Breast epithelium (tissue), 4 donors: ENCODE measurements at regions not wholly inside any gene's neighbourhood (a gene's known extent, or its start where the extent isn't known, plus 50 kb on each side); places are given as distances from the start of the nearest gene placed in this dataset.

Experiments
- DNase-seq, 2 donors: peaks; one replicate each; pipeline ENCODE4 v3.0.0-alpha.2; 2019; ENCODE audit warnings: low spot score in 2 of 2
- H3K27ac ChIP-seq, 2 donors: fragments of 200-600 bp; sonication (generic) in 1 of 2; one replicate each; pipeline ENCODE4 v1.5.1; 2016 to 2019; ENCODE audit warnings: mild to moderate bottlenecking in 1 of 2
- H3K27me3 ChIP-seq, 2 donors: fragments of 200-600 bp; sonication (generic) in 1 of 2; one replicate each; pipeline versions ENCODE4 v1.5.1 to v1.6.0; 2017 to 2019; ENCODE audit warnings: control low read depth in 1 of 2, mild to moderate bottlenecking in 1 of 2
- H3K36me3 ChIP-seq: fragments of 200-600 bp; one replicate; pipeline ENCODE4 v1.5.1; 2019
- H3K4me1 ChIP-seq, 2 donors: fragments of 200-600 bp; sonication (generic); one replicate each; pipeline ENCODE4 v1.5.1; 2016 to 2019; ENCODE audit warnings: control low read depth in 1 of 2
- H3K4me3 ChIP-seq, 3 donors: fragments of 200-600 bp; sonication (generic); 1 replicate in 2 of 3; 2 replicates in 1 of 3; pipeline ENCODE4 v1.5.1; 2016 to 2019; ENCODE audit warnings: mild to moderate bottlenecking in 3 of 3, moderate library complexity in 2 of 3
- H3K9me3 ChIP-seq, 2 donors: fragments of 200-600 bp; sonication (generic) in 1 of 2; one replicate each; pipeline ENCODE4 v1.5.1; 2016 to 2019; ENCODE audit warnings: control low read depth in 1 of 2
- CTCF ChIP-seq, 3 donors: fragments of 450-650 bp; IDR thresholded peaks; one replicate each; pipeline ENCODE4 v1.5.1; 2016 to 2017; ENCODE audit warnings: antibody characterized with exemption in 3 of 3, mild to moderate bottlenecking in 3 of 3, moderate library complexity in 3 of 3
- POLR2A ChIP-seq: fragments of 450-650 bp; IDR thresholded peaks from one replicate; pipeline ENCODE4 v1.6.1; 2016; ENCODE audit warnings: antibody characterized with exemption, mild to moderate bottlenecking, moderate library complexity
- POLR2AphosphoS5 ChIP-seq, 3 donors: sonication (generic); formaldehyde crosslinking; IDR thresholded peaks; one replicate each; pipeline ENCODE4 v1.6.1; 2017; ENCODE audit warnings: antibody characterized with exemption in 3 of 3
- intact Hi-C: fragments of 100-400 bp; cut with DNase I; formaldehyde crosslinking; loops from one replicate; pipeline ENCODE4 v1.15.1; 2023; ENCODE audit warnings: low total_unique reads

GRCh38 chr12:125509195-125509594 lies 444.0 kb downstream of the AACS start:
- H3K36me3 ChIP-seq = no peaks in the 10 kb centered on the region
- DNase-seq = no peak
- no peak overlapping the region for H3K4me3 ChIP-seq
- H3K4me1 ChIP-seq = no peaks in the 10 kb centered on the region
- H3K9me3 ChIP-seq = peaks cover 0 to 5% of the 10 kb centered on the region in 2 donors
- intact Hi-C loops = loop anchor here (5.0 kb wide), 1 partner anchor 97 kb away; no protein-coding TSS in a partner anchor
- no peaks in the 10 kb centered on the region for H3K27me3 ChIP-seq
- no peak overlapping the region for H3K27ac ChIP-seq
- TF ChIP-seq POLR2AphosphoS5 (IDR thresholded peaks at IDR 0.05) = no peak
- TF ChIP-seq POLR2A = no peak
- no peak for TF ChIP-seq CTCF (IDR thresholded peaks at IDR 0.05)

- no peaks in the 10 kb centered on the region for H3K27me3 ChIP-seq
- H3K4me3 ChIP-seq = no peak overlapping the region
- no peaks in the 10 kb centered on the region for H3K36me3 ChIP-seq
- TF ChIP-seq POLR2A (no peak), POLR2AphosphoS5 (IDR thresholded peaks at IDR 0.05) (no peak), CTCF (IDR thresholded peaks at IDR 0.05) (no peak)
- intact Hi-C loops = no loop called here
- no peaks in the 10 kb centered on the region for H3K4me1 ChIP-seq
- no peak for DNase-seq
- H3K27ac ChIP-seq = no peak overlapping the region
- H3K9me3 ChIP-seq = no peaks in the 10 kb centered on the region
Measured at GRCh38 chr12:125512541-125513298, 447.5 kb downstream of the AACS start.

- Histone ChIP-seq H3K36me3 (no peaks in the 10 kb centered on the region), H3K27ac (no peak overlapping the region), H3K4me1 (no peaks in the 10 kb centered on the region), H3K27me3 (no peaks in the 10 kb centered on the region), H3K4me3 (no peak overlapping the region), H3K9me3 (no peaks in the 10 kb centered on the region)
- intact Hi-C loops = no loop called here
- TF ChIP-seq POLR2AphosphoS5 (IDR thresholded peaks at IDR 0.05) (no peak), CTCF (IDR thresholded peaks at IDR 0.05) (no peak), POLR2A (no peak)
- no peak for DNase-seq
Measured at GRCh38 chr12:125515887-125516286, 450.7 kb downstream of the AACS start.

GRCh38 chr12:125518074-125518473 lies 452.8 kb downstream of the AACS start:
- H3K9me3 ChIP-seq = peaks cover 7 to 14% of the 10 kb centered on the region in 2 donors
- H3K27me3 ChIP-seq = peaks cover 0 to 4% of the 10 kb centered on the region in 2 donors
- TF ChIP-seq POLR2AphosphoS5 (IDR thresholded peaks at IDR 0.05) (no peak), CTCF (IDR thresholded peaks at IDR 0.05) (no peak), POLR2A (no peak)
- H3K36me3 ChIP-seq = no peaks in the 10 kb centered on the region
- H3K4me1 ChIP-seq = no peaks in the 10 kb centered on the region
- DNase-seq = no peak
- intact Hi-C loops = no loop called here
- H3K4me3 ChIP-seq = no peak overlapping the region
- H3K27ac ChIP-seq = no peak overlapping the region

- no peak for DNase-seq
- Histone ChIP-seq H3K9me3 (peaks cover 10 to 21% of the 10 kb centered on the region in 2 donors), H3K27me3 (peaks cover 0 to 4% of the 10 kb centered on the region in 2 donors), H3K27ac (no peak overlapping the region), H3K4me1 (no peaks in the 10 kb centered on the region), H3K36me3 (no peaks in the 10 kb centered on the region), H3K4me3 (no peak overlapping the region)
- intact Hi-C loops = no loop called here
- no peak for TF ChIP-seq POLR2AphosphoS5 (IDR thresholded peaks at IDR 0.05)
- TF ChIP-seq POLR2A = no peak
- TF ChIP-seq CTCF (IDR thresholded peaks at IDR 0.05) = no peak
Measured at GRCh38 chr12:125519026-125519651, 453.9 kb downstream of the AACS start.
